Esophagus squamous epithelium (tissue), 5 donors: ENCODE measurements at regions not wholly inside any gene's neighbourhood (a gene's known extent, or its start where the extent isn't known, plus 50 kb on each side); places are given as distances from the start of the nearest gene placed in this dataset.
"Not testable (repeated sequence)": the region's sequence is repeated elsewhere in the genome, so short reads cannot be mapped to it uniquely, and the experiment has no call there.

Experiments used
- DNase-seq: peaks from one replicate; lab custom pipeline; 2025; lab: John Stamatoyannopoulos, UW
- H3K27ac ChIP-seq, 4 donors: fragments of 200-600 bp; sonication (generic); one replicate each; pipeline ENCODE4 v1.5.1; 2016 to 2019; ENCODE audit warnings: mild to moderate bottlenecking in 1 of 4
- H3K27me3 ChIP-seq, 4 donors: fragments of 200-600 bp; sonication (generic); 1 replicate in 3 of 4; 2 replicates in 1 of 4; pipeline versions ENCODE4 v1.5.1 to v1.6.0; 2017 to 2021; ENCODE audit warnings: antibody characterized with exemption in 1 of 4
- H3K36me3 ChIP-seq, 3 donors: fragments of 200-600 bp; sonication (generic); one replicate each; pipeline ENCODE4 v1.5.1; 2016 to 2019
- H3K4me1 ChIP-seq, 3 donors: fragments of 200-600 bp; sonication (generic); one replicate each; pipeline ENCODE4 v1.5.1; 2017 to 2019
- H3K4me3 ChIP-seq, 4 donors: fragments of 200-600 bp; sonication (generic); 1 replicate in 3 of 4; 2 replicates in 1 of 4; pipeline ENCODE4 v1.5.1; 2016 to 2019; ENCODE audit warnings: mild to moderate bottlenecking in 2 of 4, moderate library complexity in 1 of 4
- H3K9me3 ChIP-seq, 3 donors: fragments of 200-600 bp; sonication (generic); one replicate each; pipeline ENCODE4 v1.5.1; 2016 to 2019
- POLR2A ChIP-seq, 4 donors: fragments of 450-650 bp; IDR thresholded peaks; one replicate each; pipeline ENCODE4 v1.6.1; 2017; ENCODE audit warnings: antibody characterized with exemption in 4 of 4, mild to moderate bottlenecking in 4 of 4, moderate library complexity in 3 of 4
- WGBS, 2 donors: methylation state at CpG; one replicate each; pipeline ENCODE4 v1.1.5; 2018; 5-methylcytosine and 5-hydroxymethylcytosine counted together
- intact Hi-C: fragments of 100-400 bp; cut with DNase I; formaldehyde crosslinking; loops from one replicate; pipeline ENCODE4 v1.15.0; 2022
- TF ChIP-seq, protein P1 (sequence below), 6 experiments: fragments of 450-650 bp in 4 of 6; fragments of 200-600 bp in 2 of 6; sonication (generic) in 2 of 6; IDR thresholded peaks; one replicate each; pipeline ENCODE4 v1.5.1; 2016 to 2019; ENCODE audit warnings: antibody characterized with exemption in 6 of 6, mild to moderate bottlenecking in 4 of 6, moderate library complexity in 4 of 6
- donor health status: DM: yes; HTN: yes; CAD: no.

DNA sequence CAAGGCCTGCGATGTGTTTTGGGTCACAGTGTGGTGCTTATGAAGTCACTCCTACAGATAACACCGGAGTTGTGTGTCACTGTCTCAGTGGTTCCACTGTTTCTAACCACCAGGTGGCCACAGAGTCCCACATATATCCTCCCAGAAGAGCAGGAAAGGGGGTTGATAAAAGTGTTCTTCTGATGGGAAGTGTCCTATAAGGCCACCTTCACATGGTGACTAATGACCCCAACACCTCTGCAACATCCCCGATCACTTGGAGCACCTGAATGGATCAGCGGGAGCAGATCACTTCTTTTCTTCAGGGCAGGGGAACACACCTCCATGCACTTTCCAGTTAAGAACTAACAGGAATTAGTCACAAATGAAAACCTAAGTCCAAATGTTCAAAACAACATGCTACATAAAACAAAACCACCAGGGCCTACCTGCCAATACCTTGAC, 111.5 kb downstream of the PPIAL4G start:
- Histone ChIP-seq H3K27ac (peak overlapping the region; percentile 71 to 87 (median 78)), H3K4me1 (peaks cover 0 to 38% (median 0%) of the 10 kb centered on the region in 3 donors)
- H3K27me3 ChIP-seq, H3K36me3 ChIP-seq, intact Hi-C loops, H3K4me3 ChIP-seq, DNase-seq, H3K9me3 ChIP-seq: not testable (repeated sequence)
- TF ChIP-seq, protein P1, sequence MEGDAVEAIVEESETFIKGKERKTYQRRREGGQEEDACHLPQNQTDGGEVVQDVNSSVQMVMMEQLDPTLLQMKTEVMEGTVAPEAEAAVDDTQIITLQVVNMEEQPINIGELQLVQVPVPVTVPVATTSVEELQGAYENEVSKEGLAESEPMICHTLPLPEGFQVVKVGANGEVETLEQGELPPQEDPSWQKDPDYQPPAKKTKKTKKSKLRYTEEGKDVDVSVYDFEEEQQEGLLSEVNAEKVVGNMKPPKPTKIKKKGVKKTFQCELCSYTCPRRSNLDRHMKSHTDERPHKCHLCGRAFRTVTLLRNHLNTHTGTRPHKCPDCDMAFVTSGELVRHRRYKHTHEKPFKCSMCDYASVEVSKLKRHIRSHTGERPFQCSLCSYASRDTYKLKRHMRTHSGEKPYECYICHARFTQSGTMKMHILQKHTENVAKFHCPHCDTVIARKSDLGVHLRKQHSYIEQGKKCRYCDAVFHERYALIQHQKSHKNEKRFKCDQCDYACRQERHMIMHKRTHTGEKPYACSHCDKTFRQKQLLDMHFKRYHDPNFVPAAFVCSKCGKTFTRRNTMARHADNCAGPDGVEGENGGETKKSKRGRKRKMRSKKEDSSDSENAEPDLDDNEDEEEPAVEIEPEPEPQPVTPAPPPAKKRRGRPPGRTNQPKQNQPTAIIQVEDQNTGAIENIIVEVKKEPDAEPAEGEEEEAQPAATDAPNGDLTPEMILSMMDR (IDR thresholded peaks at IDR 0.05) = peak; percentile 58 to 92 (median 88)
- 6% methylated on average over 2 to 4 of the region's 4 CpGs for WGBS, 2 donors

DNA sequence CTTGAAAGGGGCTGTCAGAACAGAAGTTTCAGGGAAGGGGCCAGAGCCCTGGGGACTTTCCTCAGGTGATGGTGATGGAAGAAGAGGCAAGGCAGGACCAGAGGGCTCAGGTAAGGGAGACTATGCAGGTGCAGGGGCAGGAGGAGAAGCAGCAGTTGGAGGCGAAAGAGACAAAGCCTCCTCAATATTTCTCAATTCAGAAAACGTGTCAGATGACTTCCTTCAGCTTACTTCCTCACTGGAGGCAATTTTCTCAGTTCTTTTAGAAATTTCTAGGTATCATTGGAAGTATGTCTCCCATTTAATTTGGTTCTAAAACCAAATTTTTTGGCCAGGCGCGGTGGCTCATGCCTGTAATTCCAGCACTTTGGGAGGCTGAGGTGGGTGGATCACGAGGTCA, 112.4 kb downstream of the PPIAL4G start:
- not testable (repeated sequence) for H3K4me3 ChIP-seq
- WGBS, 2 donors = 80% methylated on average over 5 of the region's 5 CpGs

DNA sequence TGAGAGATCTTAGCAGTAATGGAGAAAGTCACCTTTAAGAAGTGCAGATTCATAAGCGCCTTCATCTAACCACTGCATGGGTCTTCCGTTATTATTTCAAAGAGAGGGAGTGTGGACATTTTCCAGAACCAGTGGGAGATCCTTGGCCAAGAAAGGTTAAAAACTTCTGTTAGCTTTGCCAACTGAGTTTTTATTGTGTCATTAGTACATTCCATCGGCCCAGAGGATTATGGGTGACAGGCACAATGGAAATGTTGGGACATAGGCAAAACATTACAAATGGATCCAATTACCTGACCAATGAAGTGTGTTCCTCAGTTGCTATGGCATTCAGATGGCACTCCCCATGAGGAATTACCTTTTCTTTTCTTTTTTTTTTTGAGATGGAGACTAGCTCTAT, 115.5 kb downstream of the PPIAL4G start:
- TF ChIP-seq POLR2A (IDR thresholded peaks at IDR 0.05) = no peak
- no peaks in the 10 kb centered on the region for H3K36me3 ChIP-seq
- WGBS, 2 donors = 60 to 83% methylated on average over 3 of the region's 3 CpGs
- no peak overlapping the region for H3K4me3 ChIP-seq
- intact Hi-C loops = no loop called here
- no peaks in the 10 kb centered on the region for H3K9me3 ChIP-seq
- peak overlapping the region in 1 of 4 donors; percentile 55 for H3K27ac ChIP-seq
- peaks cover 0 to 6% (median 0%) of the 10 kb centered on the region in 4 donors for H3K27me3 ChIP-seq
- H3K4me1 ChIP-seq = peaks cover 4 to 50% (median 4%) of the 10 kb centered on the region in 3 donors
- no peak for DNase-seq

More for the DNA sequence above, 112.4 kb downstream of the PPIAL4G start:
- peaks cover 0 to 46% (median 0%) of the 10 kb centered on the region in 3 donors for H3K4me1 ChIP-seq
- H3K27me3 ChIP-seq, intact Hi-C loops, H3K9me3 ChIP-seq, DNase-seq, H3K27ac ChIP-seq, H3K36me3 ChIP-seq: not testable (repeated sequence)

DNA sequence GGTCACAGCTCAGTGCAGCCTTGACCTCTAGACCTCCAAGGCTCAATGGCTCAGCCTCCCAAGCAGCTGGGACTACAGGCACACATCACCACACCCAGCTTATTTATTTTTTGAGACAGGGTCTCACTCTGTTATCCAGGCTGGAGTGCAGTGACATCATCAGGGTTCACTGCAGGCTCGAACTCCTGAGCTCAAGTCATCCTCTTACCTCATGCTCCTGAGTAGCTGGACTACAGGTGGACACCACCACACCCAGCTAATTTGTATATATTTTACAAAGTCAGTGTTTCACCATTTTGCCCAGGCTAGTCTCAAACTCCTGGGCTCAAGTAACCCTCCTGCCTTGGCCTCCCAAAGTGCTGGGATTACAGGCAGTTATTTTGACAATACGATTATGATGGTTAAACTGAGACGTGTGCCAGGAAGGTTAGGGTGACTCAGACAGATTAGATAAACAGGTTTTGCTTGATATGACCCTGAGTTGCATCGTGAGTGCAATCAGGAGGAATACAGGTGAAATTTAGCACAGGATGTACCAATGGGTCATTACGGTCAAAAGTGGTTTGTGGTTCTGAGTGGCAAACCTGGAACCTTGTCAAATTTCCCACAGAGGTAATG, 116.9 kb downstream of the PPIAL4G start:
- intact Hi-C loops = not testable (repeated sequence)
- WGBS, 2 donors = 45 to 50% methylated on average over 5 of the region's 5 CpGs

DNA sequence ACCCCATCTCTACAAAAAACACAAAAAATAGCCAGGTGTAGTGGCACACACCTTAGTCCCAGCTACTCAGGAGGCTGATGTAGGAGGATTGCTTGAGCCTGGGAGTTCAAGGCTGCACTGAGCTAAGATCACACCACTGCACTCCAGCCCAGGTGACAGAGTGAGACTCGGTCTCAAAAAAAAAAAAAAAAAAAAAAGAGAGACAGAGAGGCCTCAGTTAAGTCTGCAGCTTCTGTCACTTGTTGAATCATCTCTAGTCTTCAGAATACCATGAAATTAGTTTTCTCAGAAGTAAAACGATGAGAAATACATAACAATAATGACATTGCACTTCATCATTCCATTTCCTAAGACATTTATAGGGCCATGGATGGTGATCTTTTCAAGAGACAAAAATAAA, 118.0 kb downstream of the PPIAL4G start:
- Histone ChIP-seq H3K27me3 (peaks cover 0 to 30% (median 0%) of the 10 kb centered on the region in 4 donors), H3K4me1 (peaks cover 15 to 55% (median 18%) of the 10 kb centered on the region in 3 donors), H3K27ac (peak overlapping the region in 2 of 4 donors; percentile 82 to 84)
- H3K4me3 ChIP-seq, DNase-seq, intact Hi-C loops, H3K9me3 ChIP-seq, H3K36me3 ChIP-seq: not testable (repeated sequence)
- WGBS, 2 donors = 49 to 89% methylated on average over 2 of the region's 2 CpGs

More for the DNA sequence above, 116.9 kb downstream of the PPIAL4G start:
- Histone ChIP-seq H3K4me1 (peaks cover 14 to 50% (median 16%) of the 10 kb centered on the region in 3 donors), H3K27ac (peak overlapping the region in 3 of 4 donors; percentile 40 to 67 (median 48)), H3K27me3 (peaks cover 0 to 19% (median 0%) of the 10 kb centered on the region in 4 donors)
- H3K36me3 ChIP-seq, DNase-seq, H3K9me3 ChIP-seq, H3K4me3 ChIP-seq: not testable (repeated sequence)

DNA sequence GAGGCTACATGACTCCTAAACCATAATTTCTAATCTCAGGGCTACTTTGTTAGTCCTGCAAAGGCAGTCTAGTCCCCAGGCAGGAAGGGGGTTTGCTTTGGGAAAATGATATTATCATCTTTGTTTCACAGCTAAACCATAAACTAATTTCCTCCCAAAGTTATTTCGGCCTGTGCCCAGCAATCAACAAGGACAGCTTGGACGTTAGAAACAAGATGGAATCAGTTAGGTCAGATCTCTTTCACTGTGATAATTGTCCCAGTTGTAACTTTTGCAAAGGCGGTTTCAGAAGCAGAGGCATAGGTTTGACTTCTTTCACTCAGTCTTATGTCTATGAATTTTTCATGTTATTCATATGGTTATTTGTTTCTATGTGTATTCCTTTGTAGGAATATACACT, 119.1 kb downstream of the PPIAL4G start:
- DNase-seq, H3K9me3 ChIP-seq, intact Hi-C loops, H3K4me3 ChIP-seq, H3K36me3 ChIP-seq: not testable (repeated sequence)
- peaks cover 15 to 55% (median 18%) of the 10 kb centered on the region in 3 donors for H3K4me1 ChIP-seq
- peak overlapping the region in 3 of 4 donors; percentile 52 to 84 (median 82) for H3K27ac ChIP-seq
- WGBS, 2 donors = 82 to 90% methylated on average over 3 of the region's 3 CpGs
- H3K27me3 ChIP-seq = peaks cover 0 to 42% (median 0%) of the 10 kb centered on the region in 4 donors

DNA sequence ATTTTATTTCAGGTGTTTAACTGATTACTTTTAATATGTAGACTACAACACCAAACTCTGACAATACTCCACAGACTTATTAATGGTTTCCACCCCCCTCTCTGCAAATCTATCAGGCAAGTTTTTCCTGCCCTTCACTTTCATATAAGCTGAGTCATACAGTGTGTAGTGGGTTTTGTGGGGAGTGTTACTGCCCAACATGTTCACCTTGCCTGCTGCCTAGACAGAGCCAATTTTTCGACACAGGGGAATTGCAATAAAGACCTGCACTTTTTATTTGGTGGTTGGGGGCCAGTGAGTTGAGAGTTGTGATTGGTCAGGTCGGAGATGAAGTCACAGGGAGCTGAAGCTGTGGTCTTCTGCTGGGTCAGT, 119.7 kb downstream of the PPIAL4G start:
- no peaks in the 10 kb centered on the region for H3K9me3 ChIP-seq
- peaks cover 15 to 55% (median 18%) of the 10 kb centered on the region in 3 donors for H3K4me1 ChIP-seq
- intact Hi-C loops = no loop called here
- H3K27me3 ChIP-seq = peaks cover 0 to 44% (median 0%) of the 10 kb centered on the region in 4 donors
- TF ChIP-seq, protein P1 (IDR thresholded peaks at IDR 0.05) = no peak
- TF ChIP-seq POLR2A (IDR thresholded peaks at IDR 0.05) = no peak
- H3K4me3 ChIP-seq = no peak overlapping the region
- no peak for DNase-seq
- 41 to 74% methylated on average over 2 of the region's 2 CpGs for WGBS, 2 donors
- no peaks in the 10 kb centered on the region for H3K36me3 ChIP-seq
- H3K27ac ChIP-seq = peak overlapping the region; percentile 43 to 84 (median 67)
